Karpas-422 (cell line): ENCODE measurements at regions not wholly inside any gene's neighbourhood (a gene's known extent, or its start where the extent isn't known, plus 50 kb on each side); places are given as distances from the start of the nearest gene placed in this dataset.
"Not testable (repeated sequence)": the region's sequence is repeated elsewhere in the genome, so short reads cannot be mapped to it uniquely, and the experiment has no call there.

Experiments used
- DNase-seq: peaks from one replicate; pipeline ENCODE4 v3.0.0-alpha.2; 2015
- H2AFZ ChIP-seq: fragments of 200-600 bp; sonication (generic); 2 replicates; pipeline ENCODE4 v1.6.1; 2014; ENCODE audit warnings: antibody characterized with exemption, low read length, mixed read lengths
- H3K27ac ChIP-seq: fragments of 200-600 bp; sonication (generic); 2 replicates; pipeline ENCODE4 v1.5.1; 2014; ENCODE audit warnings: mild to moderate bottlenecking, low read length, moderate library complexity
- H3K27me3 ChIP-seq: fragments of 200-600 bp; sonication (generic); 2 replicates; pipeline ENCODE4 v1.6.1; 2014; ENCODE audit warnings: low read length, mixed read lengths
- H3K36me3 ChIP-seq: fragments of 200-600 bp; sonication (generic); 2 replicates; pipeline ENCODE4 v1.6.1; 2014; ENCODE audit warnings: low read length, mixed read lengths; ENCODE audit not compliant: insufficient read depth
- H3K4me1 ChIP-seq: fragments of 200-600 bp; sonication (generic); 2 replicates; pipeline ENCODE4 v1.6.1; 2014; ENCODE audit warnings: mild to moderate bottlenecking, low read length, mixed read lengths
- H3K4me2 ChIP-seq: fragments of 200-600 bp; sonication (generic); 2 replicates; pipeline ENCODE4 v1.6.1; 2014; ENCODE audit warnings: low read length, low read depth, mild to moderate bottlenecking; ENCODE audit not compliant: poor library complexity, severe bottlenecking
- H3K4me3 ChIP-seq: fragments of 200-600 bp; sonication (generic); 2 replicates; pipeline ENCODE4 v1.5.1; 2014; ENCODE audit warnings: mild to moderate bottlenecking, antibody characterized with exemption, low read length, mixed read lengths
- H3K79me2 ChIP-seq: fragments of 200-600 bp; sonication (generic); 2 replicates; pipeline ENCODE4 v1.6.1; 2014; ENCODE audit warnings: mild to moderate bottlenecking, low read length, mixed read lengths
- H3K9ac ChIP-seq: fragments of 200-600 bp; sonication (generic); 2 replicates; pipeline ENCODE4 v1.6.0; 2014; ENCODE audit warnings: low read length
- H3K9me2 ChIP-seq: fragments of 200-600 bp; sonication (generic), shearing (Covaris generic); replicated peaks from 2 replicates; pipeline ENCODE4 v1.6.0; 2014; ENCODE audit warnings: mild to moderate bottlenecking, low read length, moderate library complexity; ENCODE audit not compliant: insufficient read depth
- H3K9me3 ChIP-seq: fragments of 300-700, 200-600 bp; sonication (generic); 2 replicates; pipeline ENCODE4 v1.6.1; 2014; ENCODE audit warnings: low read length, mixed read lengths
- H4K20me1 ChIP-seq: fragments of 200-600 bp; sonication (generic); 2 replicates; pipeline ENCODE4 v1.6.1; 2014; ENCODE audit warnings: mild to moderate bottlenecking, antibody characterized with exemption, low read length, low read depth; ENCODE audit not compliant: insufficient read depth

DNA sequence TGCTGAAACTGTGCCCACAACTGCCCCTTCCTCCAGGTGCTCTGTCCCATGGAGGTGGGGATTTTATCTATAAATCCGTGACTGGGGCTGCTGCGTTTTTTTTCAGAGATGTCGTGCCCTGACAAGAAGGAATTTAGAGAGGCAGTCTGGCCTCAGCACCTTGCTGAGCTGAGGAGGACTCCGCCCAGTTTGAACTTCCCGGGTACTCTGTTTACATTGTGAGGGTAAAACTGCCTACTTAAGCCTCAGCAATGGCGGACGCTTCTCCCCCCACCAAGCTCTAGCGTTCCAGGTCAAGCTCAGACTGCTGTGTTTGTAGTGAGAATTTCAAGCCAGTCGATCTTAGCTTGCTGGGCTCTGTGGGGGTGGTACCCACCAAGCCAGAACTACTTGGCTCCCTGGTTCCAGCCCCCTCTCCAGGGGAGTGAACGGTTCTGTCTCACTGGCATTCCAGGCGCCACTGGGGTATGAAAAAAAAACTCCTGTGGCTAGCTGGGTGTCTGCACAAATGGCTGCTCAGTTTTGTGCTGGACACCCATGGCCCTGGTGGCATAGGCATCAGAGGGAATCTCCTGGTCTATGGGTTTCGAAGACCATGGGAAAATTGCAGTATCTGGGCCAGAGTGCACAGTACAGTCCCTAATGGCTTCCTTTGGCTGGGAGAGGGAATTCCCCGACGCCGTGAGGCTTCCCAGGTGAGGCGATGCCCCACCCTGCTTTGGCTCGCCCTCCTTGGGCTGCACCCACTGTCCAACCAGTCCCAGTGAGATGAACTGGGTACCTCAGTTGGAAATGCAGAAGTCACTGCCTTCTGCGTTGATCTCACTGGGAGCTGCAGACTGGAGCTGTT is 68.5 kb upstream of the SGO1 start:
- Histone ChIP-seq H3K9me3 (no peaks in the 10 kb centered on the region), H4K20me1 (no peaks in the 10 kb centered on the region), H3K36me3 (no peaks in the 10 kb centered on the region), H3K27ac (no peak overlapping the region), H3K27me3 (no peaks in the 10 kb centered on the region), H3K9me2 (no peaks in the 10 kb centered on the region), H3K4me1 (peaks cover 14% of the 10 kb centered on the region), H3K79me2 (no peaks in the 10 kb centered on the region), H3K9ac (no peak overlapping the region), H3K4me2 (no peak overlapping the region), H3K4me3 (no peak overlapping the region), H2AFZ (no peak overlapping the region)
- DNase-seq: no peak

DNA sequence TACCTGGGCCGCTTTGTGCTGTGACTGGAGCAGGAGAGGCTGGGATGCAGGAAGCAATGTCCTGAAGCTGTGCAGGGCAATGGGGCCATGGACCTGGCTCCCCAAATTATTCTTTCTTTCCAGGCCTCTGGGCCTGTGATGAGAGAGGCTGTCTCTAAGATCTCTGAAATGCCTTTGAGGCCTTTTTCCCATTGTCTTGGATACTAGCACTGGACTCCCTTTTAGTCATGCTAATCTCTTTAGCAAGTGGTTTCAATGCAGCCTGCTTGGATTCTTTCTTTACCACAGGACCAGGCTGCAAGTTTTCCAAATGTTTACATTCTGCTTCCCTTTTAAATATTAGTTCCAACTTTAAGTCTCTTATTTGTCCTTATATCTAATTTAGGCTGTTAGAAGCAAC is 64.8 kb upstream of the SGO1 start:
- Histone ChIP-seq H3K9me3 (no peaks in the 10 kb centered on the region), H4K20me1 (no peaks in the 10 kb centered on the region), H3K4me1 (peaks cover 19% of the 10 kb centered on the region)

DNA sequence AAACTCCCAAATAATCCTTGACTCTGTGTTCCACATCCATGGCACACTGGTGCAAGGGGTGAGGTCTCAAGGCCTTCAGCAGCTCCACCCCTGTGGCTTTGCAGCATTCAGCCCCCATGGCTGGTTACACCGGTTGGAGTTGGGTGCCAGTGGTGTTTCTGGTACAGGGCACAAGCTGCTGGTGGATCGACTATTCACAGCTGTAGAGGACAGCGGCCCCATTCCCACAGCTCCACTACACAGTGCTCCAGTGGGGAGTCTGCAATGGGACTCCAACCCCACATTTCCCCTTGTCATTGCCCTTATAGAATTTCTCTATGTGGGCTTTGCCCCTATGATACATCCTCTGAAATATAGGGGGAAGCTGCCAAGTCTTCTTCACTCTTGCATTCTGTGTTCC is 64.3 kb upstream of the SGO1 start:
- Histone ChIP-seq H3K4me2 (no peak overlapping the region), H3K36me3 (no peaks in the 10 kb centered on the region), H3K27ac (no peak overlapping the region), H4K20me1 (no peaks in the 10 kb centered on the region), H3K9me2 (no peaks in the 10 kb centered on the region), H3K79me2 (no peaks in the 10 kb centered on the region), H2AFZ (no peak overlapping the region), H3K9me3 (no peaks in the 10 kb centered on the region), H3K27me3 (no peaks in the 10 kb centered on the region), H3K4me1 (peaks cover 20% of the 10 kb centered on the region), H3K9ac (no peak overlapping the region), H3K4me3 (no peak overlapping the region)
- no peak for DNase-seq

More for the DNA sequence above, 64.8 kb upstream of the SGO1 start:
- no peak overlapping the region for H3K4me3 ChIP-seq
- H3K9ac ChIP-seq: no peak overlapping the region
- H3K36me3 ChIP-seq: no peaks in the 10 kb centered on the region
- H3K9me2 ChIP-seq: no peaks in the 10 kb centered on the region
- no peak for DNase-seq
- no peaks in the 10 kb centered on the region for H3K27me3 ChIP-seq
- H3K4me2 ChIP-seq: no peak overlapping the region
- H3K27ac ChIP-seq: no peak overlapping the region
- no peaks in the 10 kb centered on the region for H3K79me2 ChIP-seq
- H2AFZ ChIP-seq: no peak overlapping the region

DNA sequence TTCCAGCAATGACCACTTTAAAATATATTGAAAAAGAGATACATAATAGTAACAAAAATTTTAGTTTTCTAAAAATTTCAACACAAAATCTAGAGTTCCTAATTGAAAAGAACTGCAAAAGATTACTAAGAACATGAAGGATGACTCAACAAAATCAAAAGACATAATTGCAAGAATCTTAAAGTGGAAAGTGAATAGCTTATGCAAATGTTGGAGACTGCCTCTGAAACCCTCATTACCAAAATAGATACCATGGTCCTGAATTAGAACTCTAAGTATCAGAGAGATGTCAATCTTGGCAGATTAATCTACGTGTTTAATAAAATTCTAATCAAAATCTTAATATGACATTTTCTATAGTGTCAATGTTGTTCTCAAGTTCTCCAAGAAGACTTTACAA is 60.7 kb upstream of the SGO1 start:
- Histone ChIP-seq H3K27ac (peak overlapping the region; percentile 65), H2AFZ (no peak overlapping the region), H3K9me3 (no peaks in the 10 kb centered on the region), H3K4me2 (peak overlapping the region; percentile 69), H3K9me2 (no peaks in the 10 kb centered on the region), H3K4me1 (peaks cover 22% of the 10 kb centered on the region), H4K20me1 (no peaks in the 10 kb centered on the region), H3K4me3 (no peak overlapping the region; the same call in 1 of the 2 replicates), H3K9ac (no peak overlapping the region), H3K36me3 (no peaks in the 10 kb centered on the region), H3K27me3 (no peaks in the 10 kb centered on the region), H3K79me2 (no peaks in the 10 kb centered on the region)
- DNase-seq: peak; percentile 87

DNA sequence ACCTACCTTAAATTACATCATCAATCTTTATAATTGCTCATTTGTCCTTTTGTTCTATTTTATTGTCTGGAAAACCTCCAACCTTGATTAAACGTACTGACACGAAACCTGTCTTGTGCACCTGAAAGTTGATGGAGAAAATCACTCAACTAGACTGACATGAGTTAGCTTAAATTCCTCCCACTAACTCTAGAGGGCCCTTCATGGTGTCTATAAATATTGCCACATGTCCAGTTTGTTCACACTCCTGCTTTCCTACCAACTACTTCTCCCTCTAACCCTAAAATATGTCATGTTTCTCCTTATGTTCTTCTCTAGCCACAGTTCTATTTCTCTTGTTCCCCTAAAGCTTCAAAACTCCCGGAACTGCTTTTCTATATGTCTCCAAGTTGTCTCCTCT is 59.8 kb upstream of the SGO1 start:
- no peaks in the 10 kb centered on the region for H3K79me2 ChIP-seq
- no peaks in the 10 kb centered on the region for H3K9me2 ChIP-seq
- peaks cover 22% of the 10 kb centered on the region for H3K4me1 ChIP-seq
- H3K4me2 ChIP-seq: peak overlapping the region; percentile 69
- H3K9me3 ChIP-seq: no peaks in the 10 kb centered on the region
- peak overlapping the region; percentile 65 for H3K27ac ChIP-seq
- DNase-seq: peak; percentile 62
- no peak overlapping the region for H3K9ac ChIP-seq
- peak overlapping the region; percentile 36; the same call in 1 of the 2 replicates for H3K4me3 ChIP-seq
- no peaks in the 10 kb centered on the region for H3K36me3 ChIP-seq
- H2AFZ ChIP-seq: peak overlapping the region; percentile 94
- H3K27me3 ChIP-seq: no peaks in the 10 kb centered on the region
- H4K20me1 ChIP-seq: no peaks in the 10 kb centered on the region

DNA sequence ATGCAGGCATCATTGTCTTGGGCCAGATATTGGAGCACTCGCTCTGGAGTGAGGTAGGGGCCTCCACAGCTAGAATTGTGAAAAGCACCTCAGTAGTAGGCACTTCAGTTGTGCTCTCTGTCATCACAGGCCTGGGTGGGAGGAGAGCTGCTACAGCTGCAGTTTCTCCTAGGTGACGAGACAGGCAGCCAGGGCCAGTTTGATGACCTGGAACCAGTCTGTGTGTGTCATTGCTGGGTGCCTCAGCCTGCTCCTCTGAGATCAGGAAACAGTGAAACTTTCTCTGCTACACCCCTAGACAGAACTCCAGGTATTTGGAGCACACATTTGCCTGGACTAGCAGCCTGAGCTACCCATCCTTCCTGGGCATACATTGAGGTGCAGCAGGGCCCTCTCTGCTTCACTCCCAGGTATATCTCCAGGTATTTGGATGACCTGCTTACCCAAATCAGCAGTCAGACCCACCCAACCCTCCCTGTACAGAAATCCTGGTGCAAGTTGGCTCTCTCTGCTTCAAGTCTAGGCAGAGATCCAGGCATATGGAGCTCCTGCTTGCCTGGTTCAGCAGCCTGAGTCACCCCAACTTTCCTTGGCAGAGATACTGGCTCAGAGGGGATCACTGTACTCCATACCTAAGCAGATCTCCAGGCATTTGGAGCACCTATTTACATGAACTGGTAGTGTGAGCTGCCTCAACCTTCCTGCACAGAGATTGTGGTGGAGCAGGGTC is 54.3 kb upstream of the SGO1 start:
- no peaks in the 10 kb centered on the region for H3K9me3 ChIP-seq
- DNase-seq: no peak
- H3K9me2 ChIP-seq: no peaks in the 10 kb centered on the region
- no peaks in the 10 kb centered on the region for H3K79me2 ChIP-seq
- H3K27ac ChIP-seq: no peak overlapping the region
- no peak overlapping the region for H2AFZ ChIP-seq
- H3K36me3 ChIP-seq: no peaks in the 10 kb centered on the region
- no peak overlapping the region for H3K9ac ChIP-seq
- H3K27me3 ChIP-seq: no peaks in the 10 kb centered on the region
- H4K20me1 ChIP-seq: no peaks in the 10 kb centered on the region
- no peak overlapping the region for H3K4me2 ChIP-seq
- no peak overlapping the region for H3K4me3 ChIP-seq
- H3K4me1 ChIP-seq: peaks cover 2% of the 10 kb centered on the region; the same call in 1 of the 2 replicates

DNA sequence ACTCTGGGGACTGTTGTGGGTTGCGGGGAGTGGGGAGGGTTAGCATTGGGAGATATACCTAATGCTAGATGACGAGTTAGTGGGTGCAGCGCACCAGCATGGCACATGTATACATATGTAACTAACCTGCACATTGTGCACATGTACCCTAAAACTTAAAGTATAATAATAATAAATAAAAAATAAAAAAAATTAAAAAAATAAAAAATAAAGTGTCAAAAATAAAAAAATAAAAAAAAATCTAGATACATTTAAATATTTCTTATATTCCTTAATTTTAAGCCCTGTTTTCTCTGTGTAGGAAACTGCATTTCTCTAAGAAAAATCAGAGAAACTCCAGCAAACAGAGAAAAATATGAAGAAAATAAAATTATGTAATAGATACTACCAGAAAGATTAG is 52.2 kb upstream of the SGO1 start:
- not testable (repeated sequence) for H3K9ac ChIP-seq, H3K27me3 ChIP-seq, H2AFZ ChIP-seq, H3K27ac ChIP-seq, H3K79me2 ChIP-seq, H3K9me3 ChIP-seq, H4K20me1 ChIP-seq, H3K4me3 ChIP-seq, H3K4me2 ChIP-seq, H3K4me1 ChIP-seq, H3K36me3 ChIP-seq, DNase-seq, H3K9me2 ChIP-seq

DNA sequence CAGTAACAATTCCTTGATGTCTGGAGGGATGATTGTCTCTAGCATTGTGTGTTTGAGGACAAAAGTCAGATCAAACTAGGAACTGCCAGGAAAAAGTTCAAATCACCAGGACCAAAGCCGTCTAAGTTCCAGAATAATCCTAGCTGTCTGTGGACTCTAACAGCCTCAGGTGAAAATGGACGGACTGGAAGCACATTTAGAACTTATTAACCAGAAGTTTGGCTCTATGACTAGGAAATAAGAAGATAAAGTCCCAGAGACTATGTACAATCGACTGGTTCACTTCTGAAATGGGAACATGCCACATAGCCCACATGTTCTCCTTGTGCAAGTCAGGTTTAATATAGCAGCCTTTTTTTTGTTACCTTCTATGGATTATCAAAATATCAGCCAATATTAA is 50.6 kb upstream of the SGO1 start:
- no peak for DNase-seq
- Histone ChIP-seq H3K4me1 (no peaks in the 10 kb centered on the region), H3K36me3 (no peaks in the 10 kb centered on the region), H3K79me2 (no peaks in the 10 kb centered on the region), H3K27ac (no peak overlapping the region), H3K9ac (no peak overlapping the region), H3K4me2 (no peak overlapping the region), H4K20me1 (no peaks in the 10 kb centered on the region), H3K4me3 (no peak overlapping the region), H3K9me3 (no peaks in the 10 kb centered on the region), H3K9me2 (no peaks in the 10 kb centered on the region), H2AFZ (no peak overlapping the region), H3K27me3 (no peaks in the 10 kb centered on the region)
